ENCODE measurements at regions not wholly inside any gene's neighbourhood (a gene's known extent, or its start where the extent isn't known, plus 50 kb on each side); places are given as distances from the start of the nearest gene placed in this dataset.

DNA sequence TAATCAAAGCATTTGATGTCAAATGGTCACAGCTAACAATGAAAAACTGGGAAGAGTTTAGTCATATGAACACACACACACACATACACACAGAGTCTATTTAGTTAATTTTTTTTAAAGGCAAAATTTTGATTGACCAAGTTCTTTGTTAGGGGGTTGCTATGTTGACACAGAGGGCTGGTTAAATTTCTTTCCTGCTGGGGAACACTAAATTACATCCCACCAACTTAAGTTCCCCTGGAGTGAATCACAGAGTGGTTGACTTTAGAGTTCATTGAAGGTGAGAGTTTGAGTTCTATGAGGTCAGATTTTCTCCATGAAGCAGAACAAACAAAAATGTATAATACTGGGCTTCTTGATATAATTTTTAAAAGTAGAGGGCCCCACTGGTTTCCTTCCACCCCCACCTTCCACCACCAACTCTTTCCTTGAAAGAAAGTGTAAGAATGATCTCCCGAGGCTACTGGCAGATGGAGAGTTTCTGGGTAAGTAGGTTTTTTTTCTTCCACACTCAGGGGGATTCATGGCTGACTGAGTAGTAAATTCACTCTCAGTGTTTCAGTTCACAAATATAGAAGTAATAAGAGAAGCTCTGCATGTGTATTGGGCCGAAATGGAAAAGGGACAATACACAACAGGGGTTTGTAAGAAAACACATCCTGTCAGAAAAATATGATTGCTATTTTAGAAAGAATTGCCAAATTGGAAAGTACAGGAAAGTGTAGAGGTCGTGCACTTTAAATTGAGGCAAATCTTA lies 917.0 kb upstream of the LCORL start (continued):
- TF ChIP-seq ZNF816 (CRISPR knock-in tag; IDR thresholded peaks at IDR 0.05; ENCODE audit: borderline replicate concordance): no peak
- no peak for TF ChIP-seq ZKSCAN5 (CRISPR knock-in tag; IDR thresholded peaks at IDR 0.05)
- TF ChIP-seq, protein P1, sequence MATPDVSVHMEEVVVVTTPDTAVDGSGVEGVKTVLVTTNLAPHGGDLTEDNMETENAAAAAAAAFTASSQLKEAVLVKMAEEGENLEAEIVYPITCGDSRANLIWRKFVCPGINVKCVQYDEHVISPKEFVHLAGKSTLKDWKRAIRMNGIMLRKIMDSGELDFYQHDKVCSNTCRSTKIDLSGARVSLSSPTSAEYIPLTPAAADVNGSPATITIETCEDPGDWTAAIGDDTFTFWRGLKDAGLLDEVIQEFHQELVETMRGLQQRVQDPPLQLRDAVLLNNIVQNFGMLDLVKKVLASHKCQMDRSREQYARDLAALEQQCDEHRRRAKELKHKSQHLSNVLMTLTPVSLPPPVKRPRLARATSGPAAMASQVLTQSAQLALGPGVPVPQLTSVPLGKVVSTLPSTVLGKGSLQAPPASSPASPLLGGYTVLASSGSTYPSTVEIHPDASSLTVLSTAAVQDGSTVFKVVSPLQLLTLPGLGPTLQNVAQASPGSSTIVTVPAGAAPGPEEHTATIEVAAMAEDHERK (CRISPR knock-in tag; IDR thresholded peaks at IDR 0.05; ENCODE audit: low read depth): no peak
- TF ChIP-seq RBM22 (optimal IDR thresholded peaks at IDR 0.05; ENCODE audit: low read length): no peak
- TF ChIP-seq, protein P2, sequence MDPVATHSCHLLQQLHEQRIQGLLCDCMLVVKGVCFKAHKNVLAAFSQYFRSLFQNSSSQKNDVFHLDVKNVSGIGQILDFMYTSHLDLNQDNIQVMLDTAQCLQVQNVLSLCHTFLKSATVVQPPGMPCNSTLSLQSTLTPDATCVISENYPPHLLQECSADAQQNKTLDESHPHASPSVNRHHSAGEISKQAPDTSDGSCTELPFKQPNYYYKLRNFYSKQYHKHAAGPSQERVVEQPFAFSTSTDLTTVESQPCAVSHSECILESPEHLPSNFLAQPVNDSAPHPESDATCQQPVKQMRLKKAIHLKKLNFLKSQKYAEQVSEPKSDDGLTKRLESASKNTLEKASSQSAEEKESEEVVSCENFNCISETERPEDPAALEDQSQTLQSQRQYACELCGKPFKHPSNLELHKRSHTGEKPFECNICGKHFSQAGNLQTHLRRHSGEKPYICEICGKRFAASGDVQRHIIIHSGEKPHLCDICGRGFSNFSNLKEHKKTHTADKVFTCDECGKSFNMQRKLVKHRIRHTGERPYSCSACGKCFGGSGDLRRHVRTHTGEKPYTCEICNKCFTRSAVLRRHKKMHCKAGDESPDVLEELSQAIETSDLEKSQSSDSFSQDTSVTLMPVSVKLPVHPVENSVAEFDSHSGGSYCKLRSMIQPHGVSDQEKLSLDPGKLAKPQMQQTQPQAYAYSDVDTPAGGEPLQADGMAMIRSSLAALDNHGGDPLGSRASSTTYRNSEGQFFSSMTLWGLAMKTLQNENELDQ (CRISPR knock-in tag; IDR thresholded peaks at IDR 0.05; ENCODE audit: borderline replicate concordance): no peak
- TF ChIP-seq ZNF737 (CRISPR knock-in tag; IDR thresholded peaks at IDR 0.05; ENCODE audit: borderline replicate concordance): no peak
- TF ChIP-seq ZFP36L1 (CRISPR knock-in tag; IDR thresholded peaks at IDR 0.05): no peak
- TF ChIP-seq, protein P3, sequence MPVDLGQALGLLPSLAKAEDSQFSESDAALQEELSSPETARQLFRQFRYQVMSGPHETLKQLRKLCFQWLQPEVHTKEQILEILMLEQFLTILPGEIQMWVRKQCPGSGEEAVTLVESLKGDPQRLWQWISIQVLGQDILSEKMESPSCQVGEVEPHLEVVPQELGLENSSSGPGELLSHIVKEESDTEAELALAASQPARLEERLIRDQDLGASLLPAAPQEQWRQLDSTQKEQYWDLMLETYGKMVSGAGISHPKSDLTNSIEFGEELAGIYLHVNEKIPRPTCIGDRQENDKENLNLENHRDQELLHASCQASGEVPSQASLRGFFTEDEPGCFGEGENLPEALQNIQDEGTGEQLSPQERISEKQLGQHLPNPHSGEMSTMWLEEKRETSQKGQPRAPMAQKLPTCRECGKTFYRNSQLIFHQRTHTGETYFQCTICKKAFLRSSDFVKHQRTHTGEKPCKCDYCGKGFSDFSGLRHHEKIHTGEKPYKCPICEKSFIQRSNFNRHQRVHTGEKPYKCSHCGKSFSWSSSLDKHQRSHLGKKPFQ (CRISPR knock-in tag; IDR thresholded peaks at IDR 0.05; ENCODE audit: insufficient replicate concordance): no peak
- TF ChIP-seq, protein P4, sequence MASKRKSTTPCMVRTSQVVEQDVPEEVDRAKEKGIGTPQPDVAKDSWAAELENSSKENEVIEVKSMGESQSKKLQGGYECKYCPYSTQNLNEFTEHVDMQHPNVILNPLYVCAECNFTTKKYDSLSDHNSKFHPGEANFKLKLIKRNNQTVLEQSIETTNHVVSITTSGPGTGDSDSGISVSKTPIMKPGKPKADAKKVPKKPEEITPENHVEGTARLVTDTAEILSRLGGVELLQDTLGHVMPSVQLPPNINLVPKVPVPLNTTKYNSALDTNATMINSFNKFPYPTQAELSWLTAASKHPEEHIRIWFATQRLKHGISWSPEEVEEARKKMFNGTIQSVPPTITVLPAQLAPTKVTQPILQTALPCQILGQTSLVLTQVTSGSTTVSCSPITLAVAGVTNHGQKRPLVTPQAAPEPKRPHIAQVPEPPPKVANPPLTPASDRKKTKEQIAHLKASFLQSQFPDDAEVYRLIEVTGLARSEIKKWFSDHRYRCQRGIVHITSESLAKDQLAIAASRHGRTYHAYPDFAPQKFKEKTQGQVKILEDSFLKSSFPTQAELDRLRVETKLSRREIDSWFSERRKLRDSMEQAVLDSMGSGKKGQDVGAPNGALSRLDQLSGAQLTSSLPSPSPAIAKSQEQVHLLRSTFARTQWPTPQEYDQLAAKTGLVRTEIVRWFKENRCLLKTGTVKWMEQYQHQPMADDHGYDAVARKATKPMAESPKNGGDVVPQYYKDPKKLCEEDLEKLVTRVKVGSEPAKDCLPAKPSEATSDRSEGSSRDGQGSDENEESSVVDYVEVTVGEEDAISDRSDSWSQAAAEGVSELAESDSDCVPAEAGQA (IDR thresholded peaks at IDR 0.05; ENCODE audit: low read depth): no peak
- TF ChIP-seq, protein P4 (CRISPR knock-in tag; IDR thresholded peaks at IDR 0.05; ENCODE audit: borderline replicate concordance): no peak
- TF ChIP-seq, protein P5, sequence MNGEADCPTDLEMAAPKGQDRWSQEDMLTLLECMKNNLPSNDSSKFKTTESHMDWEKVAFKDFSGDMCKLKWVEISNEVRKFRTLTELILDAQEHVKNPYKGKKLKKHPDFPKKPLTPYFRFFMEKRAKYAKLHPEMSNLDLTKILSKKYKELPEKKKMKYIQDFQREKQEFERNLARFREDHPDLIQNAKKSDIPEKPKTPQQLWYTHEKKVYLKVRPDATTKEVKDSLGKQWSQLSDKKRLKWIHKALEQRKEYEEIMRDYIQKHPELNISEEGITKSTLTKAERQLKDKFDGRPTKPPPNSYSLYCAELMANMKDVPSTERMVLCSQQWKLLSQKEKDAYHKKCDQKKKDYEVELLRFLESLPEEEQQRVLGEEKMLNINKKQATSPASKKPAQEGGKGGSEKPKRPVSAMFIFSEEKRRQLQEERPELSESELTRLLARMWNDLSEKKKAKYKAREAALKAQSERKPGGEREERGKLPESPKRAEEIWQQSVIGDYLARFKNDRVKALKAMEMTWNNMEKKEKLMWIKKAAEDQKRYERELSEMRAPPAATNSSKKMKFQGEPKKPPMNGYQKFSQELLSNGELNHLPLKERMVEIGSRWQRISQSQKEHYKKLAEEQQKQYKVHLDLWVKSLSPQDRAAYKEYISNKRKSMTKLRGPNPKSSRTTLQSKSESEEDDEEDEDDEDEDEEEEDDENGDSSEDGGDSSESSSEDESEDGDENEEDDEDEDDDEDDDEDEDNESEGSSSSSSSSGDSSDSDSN (CRISPR knock-in tag; IDR thresholded peaks at IDR 0.05): no peak

All from HepG2 (cell line).